Erythroblast (primary cell): ENCODE measurements at regions not wholly inside any gene's neighbourhood (a gene's known extent, or its start where the extent isn't known, plus 50 kb on each side); places are given as distances from the start of the nearest gene placed in this dataset.

ENCODE experiments used
- GATA1 ChIP-seq: IDR thresholded peaks from 2 replicates; pipeline ENCODE4 v1.6.1; 2011; ENCODE audit warnings: low read depth, mild to moderate bottlenecking, control low read depth, low read length, moderate library complexity
- POLR2A ChIP-seq: IDR thresholded peaks from 2 replicates; pipeline ENCODE4 v1.6.1; 2011; ENCODE audit warnings: mild to moderate bottlenecking, low read length

DNA sequence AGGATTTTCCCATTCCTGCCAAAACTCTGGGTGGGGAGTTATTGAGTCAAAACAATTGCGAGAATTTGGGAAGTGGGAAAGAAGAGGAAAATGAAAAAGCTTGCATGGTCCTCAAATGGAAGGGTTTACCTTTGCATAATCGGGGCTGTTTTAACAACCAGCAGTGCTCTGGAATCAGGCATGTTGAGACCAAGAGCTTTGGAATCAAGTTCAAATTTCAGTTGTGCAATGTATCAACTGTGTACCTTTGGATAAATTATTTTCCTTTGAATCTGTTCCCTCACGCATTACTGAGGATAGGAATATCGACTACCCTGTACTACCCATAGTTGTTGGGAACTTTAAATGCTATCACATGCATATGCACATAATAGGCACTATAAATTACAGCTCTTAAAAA, 205.5 kb downstream of the JCAD start:
- TF ChIP-seq POLR2A (no peak), GATA1 (no peak)
